Hepatocyte (in vitro differentiated cells): ENCODE measurements at regions not wholly inside any gene's neighbourhood (a gene's known extent, or its start where the extent isn't known, plus 50 kb on each side); places are given as distances from the start of the nearest gene placed in this dataset.

Source experiments
- DNase-seq: peaks from one replicate; pipeline ENCODE4 v3.0.0-alpha.2; 2016; ENCODE audit warnings: low spot score
- H2AFZ ChIP-seq: fragments of 200-600 bp; sonication (generic); 2 replicates; pipeline ENCODE4 v1.6.0; 2016; ENCODE audit warnings: antibody characterized with exemption, mild to moderate bottlenecking
- H3K27ac ChIP-seq: fragments of 200-600 bp; sonication (generic); 2 replicates; pipeline ENCODE4 v1.5.1; 2016; ENCODE audit warnings: mild to moderate bottlenecking
- H3K27me3 ChIP-seq: fragments of 200-600 bp; sonication (generic); 2 replicates; pipeline ENCODE4 v1.6.1; 2016
- H3K36me3 ChIP-seq: fragments of 200-600 bp; sonication (generic); replicated peaks from 2 replicates; pipeline ENCODE4 v1.5.1; 2016; ENCODE audit warnings: low read depth; ENCODE audit not compliant: insufficient read depth
- H3K4me1 ChIP-seq: fragments of 200-600 bp; sonication (generic); 2 replicates; pipeline ENCODE4 v1.5.1; 2016; ENCODE audit warnings: mild to moderate bottlenecking, moderate library complexity; ENCODE audit not compliant: insufficient read depth
- H3K4me2 ChIP-seq: fragments of 200-600 bp; sonication (generic); 2 replicates; pipeline ENCODE4 v1.6.0; 2016
- H3K4me3 ChIP-seq: fragments of 200-600 bp; sonication (generic); 2 replicates; pipeline ENCODE4 v1.5.1; 2016; ENCODE audit warnings: mild to moderate bottlenecking
- H3K79me2 ChIP-seq: fragments of 200-600 bp; sonication (generic); 2 replicates; pipeline ENCODE4 v1.6.0; 2017; ENCODE audit warnings: mild to moderate bottlenecking
- H3K9me2 ChIP-seq: fragments of 200-600 bp; sonication (generic); replicated peaks from 2 replicates; pipeline ENCODE4 v1.6.0; 2017; ENCODE audit warnings: mild to moderate bottlenecking; ENCODE audit not compliant: insufficient read depth
- H3K9me3 ChIP-seq: fragments of 200-600 bp; sonication (generic); 2 replicates; pipeline ENCODE4 v1.5.1; 2016; ENCODE audit warnings: low read depth, mild to moderate bottlenecking
- H4K20me1 ChIP-seq: fragments of 200-600 bp; sonication (generic); 2 replicates; pipeline ENCODE4 v1.6.0; 2016; ENCODE audit warnings: mild to moderate bottlenecking; ENCODE audit not compliant: insufficient read depth, poor library complexity, severe bottlenecking
- CTCF ChIP-seq: fragments of 200-600 bp; sonication (generic); IDR thresholded peaks from 2 replicates; pipeline ENCODE4 v1.5.1; 2016; ENCODE audit warnings: antibody characterized with exemption, mild to moderate bottlenecking; ENCODE audit not compliant: poor library complexity
- EZH2 ChIP-seq: fragments of 200-600 bp; sonication (generic); IDR thresholded peaks from 2 replicates; pipeline ENCODE4 v1.6.1; 2016; ENCODE audit warnings: antibody characterized with exemption, mild to moderate bottlenecking, borderline replicate concordance
- EZH2phosphoT487 ChIP-seq: fragments of 200-600 bp; sonication (generic); IDR thresholded peaks from one replicate; pipeline ENCODE4 v1.6.1; 2018; ENCODE audit warnings: antibody characterized with exemption, mild to moderate bottlenecking, low read depth, moderate library complexity; ENCODE audit not compliant: unreplicated experiment, severe bottlenecking
- WGBS: methylation state at CpG from one replicate; pipeline ENCODE4 v1.1.6; 2016; ENCODE audit warnings: low lambda C conversion rate; ENCODE audit errors: missing lambda C conversion rate; 5-methylcytosine and 5-hydroxymethylcytosine counted together

GRCh38 chr16:80287674-80288073 is 253.1 kb upstream of the DYNLRB2 start:
- Histone ChIP-seq H3K4me2 (no peak overlapping the region), H3K79me2 (no peaks in the 10 kb centered on the region), H3K9me3 (no peaks in the 10 kb centered on the region), H3K27ac (no peak overlapping the region), H3K9me2 (no peaks in the 10 kb centered on the region), H4K20me1 (no peaks in the 10 kb centered on the region), H3K27me3 (no peaks in the 10 kb centered on the region), H3K4me1 (no peaks in the 10 kb centered on the region), H3K4me3 (no peak overlapping the region), H2AFZ (no peak overlapping the region), H3K36me3 (no peaks in the 10 kb centered on the region)
- TF ChIP-seq EZH2 (no peak), CTCF (no peak), EZH2phosphoT487 (no peak)
- WGBS = 56% methylated on average over 1 of the region's 1 CpG
- DNase-seq = no peak

DNA sequence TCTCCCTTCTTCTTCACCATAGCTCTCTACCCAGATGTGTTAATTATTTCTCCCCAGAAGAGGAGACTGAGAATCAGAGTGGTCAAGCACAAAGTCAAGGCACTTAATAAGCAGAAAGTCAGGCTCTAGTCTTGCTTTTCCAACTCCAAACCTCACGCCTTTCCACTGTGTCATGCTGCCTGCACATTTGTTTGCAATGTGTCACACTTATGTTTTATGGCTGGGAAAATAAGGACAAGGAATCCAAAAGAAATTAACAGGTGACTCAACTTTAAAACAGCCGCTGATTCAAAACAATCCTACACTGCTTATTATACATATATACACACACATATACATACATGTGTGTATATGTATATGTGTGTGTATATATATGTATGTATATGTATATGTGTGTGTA is 255.7 kb upstream of the DYNLRB2 start:
- Histone ChIP-seq H4K20me1 (no peaks in the 10 kb centered on the region), H3K4me2 (no peak overlapping the region)
- 73% methylated on average over 2 of the region's 2 CpGs for WGBS

DNA sequence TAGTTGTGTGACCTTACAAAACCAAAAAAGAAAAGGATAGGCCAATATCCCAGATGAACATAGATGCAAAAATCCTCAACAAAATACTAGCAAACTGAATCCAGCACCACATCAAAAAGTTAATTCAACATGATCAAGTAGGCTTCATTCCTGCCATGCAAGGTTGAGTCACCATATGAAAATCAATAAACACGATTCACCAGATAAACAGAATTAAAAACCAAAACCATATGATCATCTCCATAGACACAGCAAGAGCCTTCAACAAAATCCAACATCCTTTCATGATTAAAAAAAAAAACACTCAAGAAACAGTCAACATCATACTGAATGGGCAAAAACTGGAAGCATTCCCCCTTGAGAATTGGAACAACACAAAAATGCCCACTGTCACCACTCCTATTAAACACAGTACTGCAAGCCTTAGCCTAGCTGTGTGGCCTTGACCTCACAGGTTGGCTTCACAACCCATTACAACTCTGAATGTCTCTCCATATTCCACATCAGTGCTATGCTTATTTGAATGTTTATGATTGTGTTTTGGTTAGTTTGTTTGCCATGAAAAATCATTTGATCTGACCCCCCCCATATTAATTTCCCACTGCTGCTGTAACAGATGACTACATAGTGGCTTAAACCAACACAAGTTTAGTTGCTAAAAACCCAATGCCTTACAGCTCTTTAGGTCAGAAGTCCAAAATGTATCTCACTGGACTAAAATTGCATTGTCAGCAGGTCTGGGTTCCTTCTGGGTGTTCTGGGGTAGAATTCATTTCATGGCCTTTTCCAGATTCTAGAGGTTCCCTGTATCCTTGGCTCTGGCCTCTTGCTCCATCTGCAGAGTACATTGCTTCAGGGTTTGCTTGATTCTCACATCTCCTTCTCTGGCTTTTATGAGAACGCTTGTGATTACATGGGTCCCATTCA is 257.1 kb upstream of the DYNLRB2 start:
- Histone ChIP-seq H2AFZ (no peak overlapping the region), H3K27me3 (no peaks in the 10 kb centered on the region), H3K27ac (no peak overlapping the region), H3K36me3 (no peaks in the 10 kb centered on the region), H3K4me1 (no peaks in the 10 kb centered on the region), H3K79me2 (no peaks in the 10 kb centered on the region), H3K4me2 (no peak overlapping the region), H4K20me1 (no peaks in the 10 kb centered on the region), H3K9me2 (no peaks in the 10 kb centered on the region), H3K4me3 (no peak overlapping the region), H3K9me3 (no peaks in the 10 kb centered on the region)
- no peak for TF ChIP-seq CTCF
- no peak for TF ChIP-seq EZH2phosphoT487
- no peak for TF ChIP-seq EZH2
- no peak for DNase-seq
- WGBS = 74% methylated on average over 2 of the region's 2 CpGs

More for the DNA sequence above, 255.7 kb upstream of the DYNLRB2 start:
- no peak overlapping the region for H2AFZ ChIP-seq
- no peak overlapping the region for H3K4me3 ChIP-seq
- H3K27ac ChIP-seq = peak overlapping the region; percentile 4
- TF ChIP-seq EZH2 = no peak
- H3K36me3 ChIP-seq = no peaks in the 10 kb centered on the region
- no peaks in the 10 kb centered on the region for H3K4me1 ChIP-seq
- no peaks in the 10 kb centered on the region for H3K27me3 ChIP-seq
- H3K9me3 ChIP-seq = no peaks in the 10 kb centered on the region
- H3K9me2 ChIP-seq = no peaks in the 10 kb centered on the region
- peak; percentile 39 for DNase-seq
- no peaks in the 10 kb centered on the region for H3K79me2 ChIP-seq

DNA sequence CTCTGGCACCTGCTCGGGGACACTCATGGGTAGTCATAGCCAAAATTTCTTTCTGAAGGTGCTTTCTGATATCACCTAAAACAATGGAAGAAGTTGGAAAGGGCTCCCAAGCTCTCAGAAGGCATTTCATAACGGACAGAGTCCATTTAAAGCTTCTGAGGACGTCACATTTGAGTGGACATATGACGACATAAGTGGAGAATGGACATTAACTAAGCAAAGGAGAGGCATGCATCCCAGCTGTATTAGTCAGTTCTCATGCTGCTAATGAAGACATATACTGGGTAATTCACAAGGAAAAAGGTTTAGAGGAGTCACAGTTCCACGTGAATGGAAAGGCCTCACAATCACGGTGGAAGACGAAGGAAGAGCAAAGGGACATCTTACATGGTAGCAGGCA is 260.2 kb upstream of the DYNLRB2 start:
- Histone ChIP-seq H3K27ac (no peak overlapping the region), H3K9me3 (no peaks in the 10 kb centered on the region), H2AFZ (no peak overlapping the region), H3K9me2 (no peaks in the 10 kb centered on the region), H3K79me2 (no peaks in the 10 kb centered on the region), H3K4me1 (no peaks in the 10 kb centered on the region), H3K36me3 (no peaks in the 10 kb centered on the region), H3K4me2 (no peak overlapping the region), H3K27me3 (no peaks in the 10 kb centered on the region), H4K20me1 (no peaks in the 10 kb centered on the region), H3K4me3 (no peak overlapping the region)
- DNase-seq = no peak
- WGBS = 89% methylated on average over 7 of the region's 7 CpGs
- TF ChIP-seq EZH2 (no peak), EZH2phosphoT487 (no peak), CTCF (no peak)
